T-helper 2 cell treated with Interferon-gamma antibody and Interleukin-4, amounts not matched to agents 5 μg/mL and 100 μg/mL, for 36 hours (primary cell): ENCODE measurements at regions not wholly inside any gene's neighbourhood (a gene's known extent, or its start where the extent isn't known, plus 50 kb on each side); places are given as distances from the start of the nearest gene placed in this dataset.
"Not testable (repeated sequence)": the region's sequence is repeated elsewhere in the genome, so short reads cannot be mapped to it uniquely, and the experiment has no call there.

Experiments used
- DNase-seq: peaks from one replicate; pipeline ENCODE4 v3.0.0; 2021; ENCODE audit warnings: low spot score
- H3K27ac Mint-ChIP-seq: one replicate; pipeline ENCODE4 v1.8.0; 2021; ENCODE audit warnings: mild to moderate bottlenecking, mixed read lengths
- H3K27me3 Mint-ChIP-seq: one replicate; pipeline ENCODE4 v1.8.0; 2021; ENCODE audit warnings: low read depth, mixed read lengths
- H3K36me3 Mint-ChIP-seq: one replicate; pipeline ENCODE4 v1.8.0; 2021; ENCODE audit warnings: low read depth, mixed read lengths
- H3K4me1 Mint-ChIP-seq: one replicate; pipeline ENCODE4 v1.8.0; 2021; ENCODE audit warnings: low read depth, mixed read lengths
- H3K4me3 Mint-ChIP-seq: one replicate; pipeline ENCODE4 v1.8.0; 2022; ENCODE audit warnings: mild to moderate bottlenecking, moderate library complexity, mixed read lengths
- H3K9me3 Mint-ChIP-seq: one replicate; pipeline ENCODE4 v1.8.0; 2021; ENCODE audit warnings: mixed read lengths

DNA sequence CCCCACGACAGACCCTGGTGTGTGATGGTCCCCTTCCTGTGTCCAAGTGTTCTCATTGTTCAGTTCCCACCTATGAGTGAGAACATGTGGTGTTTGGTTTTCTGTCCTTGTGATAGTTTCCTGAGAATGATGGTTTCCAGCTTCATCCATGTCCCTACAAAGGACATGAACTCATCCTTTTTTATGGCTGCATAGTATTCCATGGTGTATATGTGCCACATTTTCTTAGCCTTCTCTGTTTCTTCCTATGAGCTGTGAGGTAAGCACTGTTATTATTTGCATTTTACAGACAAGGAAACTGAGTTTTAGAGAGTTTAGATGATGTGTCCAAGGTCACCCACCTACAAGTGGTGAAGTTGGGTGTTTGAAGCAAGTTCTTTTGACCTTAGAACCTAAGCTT is 51.1 kb upstream of the BNC1 start:
- not testable (repeated sequence) for H3K4me1 Mint-ChIP-seq, H3K36me3 Mint-ChIP-seq, DNase-seq, H3K27me3 Mint-ChIP-seq, H3K9me3 Mint-ChIP-seq, H3K27ac Mint-ChIP-seq, H3K4me3 Mint-ChIP-seq

DNA sequence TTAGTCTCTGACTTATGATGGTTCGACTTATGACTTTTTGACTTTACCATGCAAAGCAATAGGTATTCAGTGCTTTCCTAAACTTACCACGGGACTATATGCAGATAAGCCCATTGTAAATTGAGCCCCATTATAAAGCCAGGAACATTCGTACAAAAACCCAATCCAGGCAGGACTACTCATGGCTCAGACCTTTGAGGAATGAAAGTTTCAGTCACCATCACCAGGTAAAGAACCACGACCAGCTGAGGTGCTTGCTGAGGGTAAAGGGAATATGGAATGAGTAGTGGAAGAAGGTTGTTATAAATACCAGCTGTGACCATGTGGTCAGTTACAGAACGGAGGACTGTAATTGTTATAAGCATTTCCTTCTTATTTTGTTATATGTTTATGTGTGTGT is 54.9 kb upstream of the BNC1 start:
- H3K4me1 Mint-ChIP-seq: no peaks in the 10 kb centered on the region
- H3K4me3 Mint-ChIP-seq: no peak overlapping the region
- DNase-seq: no peak
- H3K27me3 Mint-ChIP-seq: no peaks in the 10 kb centered on the region
- no peaks in the 10 kb centered on the region for H3K9me3 Mint-ChIP-seq
- H3K27ac Mint-ChIP-seq: no peak overlapping the region
- no peaks in the 10 kb centered on the region for H3K36me3 Mint-ChIP-seq

DNA sequence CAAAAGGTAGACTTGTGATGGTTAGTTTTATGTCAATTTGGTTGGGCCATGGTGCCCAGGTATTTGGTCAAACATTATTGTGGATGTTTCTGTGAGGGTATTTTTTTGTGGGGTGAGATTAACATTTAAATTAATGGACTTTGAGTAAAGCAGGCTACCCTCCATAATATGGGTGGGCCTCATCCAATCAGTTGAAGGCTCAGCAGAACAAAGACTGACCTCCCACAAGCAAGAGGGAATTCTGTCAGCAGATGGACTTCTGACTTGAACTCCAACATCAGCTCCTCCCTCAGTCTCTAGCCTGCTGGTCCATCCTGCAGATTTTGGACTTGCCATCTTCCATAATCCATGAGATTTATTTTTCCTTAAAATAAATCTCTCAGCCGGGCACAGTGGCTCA is 55.6 kb upstream of the BNC1 start:
- Mint-ChIP-seq H3K27ac (no peak overlapping the region), H3K4me3 (no peak overlapping the region)

GRCh38 chr15:83346342-83346741 is 61.9 kb upstream of the BNC1 start:
- H3K9me3 Mint-ChIP-seq: no peaks in the 10 kb centered on the region
- no peaks in the 10 kb centered on the region for H3K4me1 Mint-ChIP-seq
- H3K27ac Mint-ChIP-seq: no peak overlapping the region
- no peaks in the 10 kb centered on the region for H3K36me3 Mint-ChIP-seq
- DNase-seq: no peak
- H3K4me3 Mint-ChIP-seq: no peak overlapping the region
- no peaks in the 10 kb centered on the region for H3K27me3 Mint-ChIP-seq

More for the DNA sequence above, 55.6 kb upstream of the BNC1 start:
- DNase-seq: no peak
- Mint-ChIP-seq H3K4me1 (no peaks in the 10 kb centered on the region), H3K36me3 (no peaks in the 10 kb centered on the region), H3K27me3 (no peaks in the 10 kb centered on the region), H3K9me3 (no peaks in the 10 kb centered on the region)

GRCh38 chr15:83352119-83352518 is 67.7 kb upstream of the BNC1 start:
- DNase-seq: no peak
- no peaks in the 10 kb centered on the region for H3K9me3 Mint-ChIP-seq
- H3K27me3 Mint-ChIP-seq: no peaks in the 10 kb centered on the region
- no peak overlapping the region for H3K4me3 Mint-ChIP-seq
- H3K27ac Mint-ChIP-seq: no peak overlapping the region
- H3K36me3 Mint-ChIP-seq: no peaks in the 10 kb centered on the region
- H3K4me1 Mint-ChIP-seq: no peaks in the 10 kb centered on the region

- H3K36me3 Mint-ChIP-seq: no peaks in the 10 kb centered on the region
- DNase-seq: no peak
- H3K4me1 Mint-ChIP-seq: no peaks in the 10 kb centered on the region
- peaks cover 1% of the 10 kb centered on the region for H3K27me3 Mint-ChIP-seq
- no peaks in the 10 kb centered on the region for H3K9me3 Mint-ChIP-seq
- H3K27ac Mint-ChIP-seq: no peak overlapping the region
- no peak overlapping the region for H3K4me3 Mint-ChIP-seq
Observed at GRCh38 chr15:83356501-83357399, 72.3 kb upstream of the BNC1 start.

GRCh38 chr15:83358972-83359564 is 74.6 kb upstream of the BNC1 start:
- no peak for DNase-seq
- Mint-ChIP-seq H3K4me3 (no peak overlapping the region), H3K4me1 (no peaks in the 10 kb centered on the region), H3K36me3 (no peaks in the 10 kb centered on the region), H3K27me3 (peaks cover 21% of the 10 kb centered on the region), H3K27ac (no peak overlapping the region), H3K9me3 (no peaks in the 10 kb centered on the region)

GRCh38 chr15:83362706-83363105 is 78.2 kb upstream of the BNC1 start:
- peaks cover 6% of the 10 kb centered on the region for H3K4me1 Mint-ChIP-seq
- no peak for DNase-seq
- H3K36me3 Mint-ChIP-seq: no peaks in the 10 kb centered on the region
- H3K4me3 Mint-ChIP-seq: no peak overlapping the region
- H3K9me3 Mint-ChIP-seq: no peaks in the 10 kb centered on the region
- H3K27me3 Mint-ChIP-seq: peaks cover 51% of the 10 kb centered on the region
- no peak overlapping the region for H3K27ac Mint-ChIP-seq

- peaks cover 54% of the 10 kb centered on the region for H3K27me3 Mint-ChIP-seq
- no peak for DNase-seq
- no peak overlapping the region for H3K27ac Mint-ChIP-seq
- no peaks in the 10 kb centered on the region for H3K9me3 Mint-ChIP-seq
- H3K36me3 Mint-ChIP-seq: no peaks in the 10 kb centered on the region
- peaks cover 6% of the 10 kb centered on the region for H3K4me1 Mint-ChIP-seq
- no peak overlapping the region for H3K4me3 Mint-ChIP-seq
Observed at GRCh38 chr15:83364501-83364900, 80.0 kb upstream of the BNC1 start.

GRCh38 chr15:83365370-83365938 is 81.0 kb upstream of the BNC1 start:
- Mint-ChIP-seq H3K9me3 (no peaks in the 10 kb centered on the region), H3K4me1 (peaks cover 6% of the 10 kb centered on the region), H3K4me3 (peak overlapping the region; percentile 35), H3K36me3 (no peaks in the 10 kb centered on the region), H3K27me3 (peaks cover 63% of the 10 kb centered on the region), H3K27ac (no peak overlapping the region)
- peak; percentile 7 for DNase-seq

DNA sequence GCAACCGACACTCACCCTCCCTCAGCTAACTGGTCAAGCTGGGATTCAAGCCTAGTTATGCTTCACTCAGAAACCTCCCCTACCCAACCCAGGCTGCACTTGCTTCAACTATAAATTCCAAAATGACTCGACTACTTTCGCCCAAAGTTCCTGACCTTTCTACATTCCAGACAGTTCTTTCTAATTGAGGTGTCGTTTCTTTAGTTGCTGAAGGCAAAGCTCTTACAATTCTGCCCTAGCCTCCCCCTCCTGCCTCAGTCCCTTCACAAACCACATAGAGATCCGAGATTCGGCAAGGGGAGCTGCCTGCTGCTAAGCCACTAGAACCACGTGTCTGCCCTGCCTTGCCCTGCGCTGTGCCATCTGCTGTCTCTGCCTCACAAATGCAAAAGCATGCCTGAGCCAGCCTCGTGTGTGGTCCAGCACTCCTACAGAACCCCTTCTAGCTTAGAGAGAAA is 74.7 kb upstream of the SH3GL3 start:
- Mint-ChIP-seq H3K27me3 (peaks cover 51% of the 10 kb centered on the region), H3K4me3 (no peak overlapping the region), H3K4me1 (no peaks in the 10 kb centered on the region), H3K27ac (no peak overlapping the region), H3K36me3 (no peaks in the 10 kb centered on the region), H3K9me3 (no peaks in the 10 kb centered on the region)
- no peak for DNase-seq

GRCh38 chr15:83378921-83379578 is 68.1 kb upstream of the SH3GL3 start:
- Mint-ChIP-seq H3K36me3 (no peaks in the 10 kb centered on the region), H3K4me1 (peaks cover 8% of the 10 kb centered on the region), H3K27me3 (peaks cover 48% of the 10 kb centered on the region), H3K27ac (no peak overlapping the region), H3K4me3 (no peak overlapping the region), H3K9me3 (no peaks in the 10 kb centered on the region)
- DNase-seq: no peak

- Mint-ChIP-seq H3K27me3 (peaks cover 43% of the 10 kb centered on the region), H3K9me3 (no peaks in the 10 kb centered on the region), H3K4me3 (no peak overlapping the region), H3K27ac (no peak overlapping the region), H3K4me1 (peaks cover 8% of the 10 kb centered on the region), H3K36me3 (no peaks in the 10 kb centered on the region)
- DNase-seq: no peak
Observed at GRCh38 chr15:83379579-83379959, 67.6 kb upstream of the SH3GL3 start.

DNA sequence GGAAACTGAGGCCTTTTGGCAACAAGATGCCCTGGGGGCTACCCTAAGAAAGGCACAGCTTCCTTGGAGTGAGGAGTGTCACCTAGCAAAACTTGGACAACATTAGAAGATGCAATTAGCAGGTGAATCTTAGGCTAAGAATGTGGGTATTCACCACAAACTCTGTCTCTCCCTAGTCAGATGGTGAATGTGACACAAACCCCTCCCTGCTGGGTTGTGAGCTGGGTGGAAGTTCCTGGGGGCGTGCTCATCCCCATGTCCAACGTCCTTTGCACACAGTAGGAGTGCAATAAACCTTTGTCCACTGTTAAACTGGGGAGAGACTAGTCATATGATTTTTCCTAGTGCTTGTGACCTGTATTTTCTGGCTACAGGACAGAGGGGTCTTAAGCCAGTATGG is 67.1 kb upstream of the SH3GL3 start:
- no peaks in the 10 kb centered on the region for H3K9me3 Mint-ChIP-seq
- H3K27me3 Mint-ChIP-seq: peaks cover 43% of the 10 kb centered on the region
- H3K36me3 Mint-ChIP-seq: no peaks in the 10 kb centered on the region
- no peak overlapping the region for H3K27ac Mint-ChIP-seq
- H3K4me1 Mint-ChIP-seq: peaks cover 8% of the 10 kb centered on the region
- H3K4me3 Mint-ChIP-seq: no peak overlapping the region
- DNase-seq: no peak
